OCI-LY1 (cell line): ENCODE measurements at regions not wholly inside any gene's neighbourhood (a gene's known extent, or its start where the extent isn't known, plus 50 kb on each side); places are given as distances from the start of the nearest gene placed in this dataset.

Experiments used
- H2AFZ ChIP-seq: fragments of 200-600 bp; sonication (generic), shearing (Covaris generic); 2 replicates; pipeline ENCODE4 v1.6.0; 2014; ENCODE audit warnings: antibody characterized with exemption, mild to moderate bottlenecking, low read length
- H3F3A ChIP-seq: fragments of 200-600 bp; sonication (generic), shearing (Covaris generic); 2 replicates; pipeline ENCODE4 v1.6.0; 2014; ENCODE audit warnings: mild to moderate bottlenecking, antibody characterized with exemption, low read length, moderate library complexity; ENCODE audit not compliant: insufficient read depth
- H3K27ac ChIP-seq: fragments of 200-600 bp; sonication (generic); 2 replicates; pipeline ENCODE4 v1.5.1; 2014; ENCODE audit warnings: low read length, mixed run types, mild to moderate bottlenecking, low read depth; ENCODE audit not compliant: poor library complexity, severe bottlenecking
- H3K27me3 ChIP-seq: fragments of 200-600 bp; sonication (generic); 2 replicates; pipeline ENCODE4 v1.6.0; 2014; ENCODE audit warnings: antibody characterized with exemption, mild to moderate bottlenecking, low read length, moderate library complexity; ENCODE audit not compliant: insufficient read depth
- H3K36me3 ChIP-seq: fragments of 200-600 bp; sonication (generic); 2 replicates; pipeline ENCODE4 v1.6.1; 2014; ENCODE audit warnings: mild to moderate bottlenecking, antibody characterized with exemption, low read length, moderate library complexity, mixed read lengths; ENCODE audit not compliant: insufficient read depth
- H3K4me1 ChIP-seq: fragments of 200-600 bp; sonication (generic); 2 replicates; pipeline ENCODE4 v1.5.1; 2014; ENCODE audit warnings: mild to moderate bottlenecking, low read length, moderate library complexity; ENCODE audit not compliant: insufficient read depth, severe bottlenecking
- H3K4me2 ChIP-seq: fragments of 200-600 bp; sonication (generic), shearing (Covaris generic); 2 replicates; pipeline ENCODE4 v1.6.1; 2014; ENCODE audit warnings: low read length
- H3K4me3 ChIP-seq: fragments of 200-600 bp; sonication (generic); 2 replicates; pipeline ENCODE4 v1.5.1; 2014; ENCODE audit warnings: low read length, low read depth, mild to moderate bottlenecking, mixed read lengths; ENCODE audit not compliant: poor library complexity, severe bottlenecking
- H3K79me2 ChIP-seq: fragments of 200-600 bp; shearing (Covaris generic); 2 replicates; pipeline ENCODE4 v1.6.1; 2016; ENCODE audit warnings: mixed run types, low read length, mixed read lengths; ENCODE audit not compliant: insufficient read depth
- H3K9ac ChIP-seq: fragments of 200-600 bp; sonication (generic), shearing (Covaris generic); 2 replicates; pipeline ENCODE4 v1.6.1; 2014; ENCODE audit warnings: mild to moderate bottlenecking, low read length, mixed read lengths
- H3K9me2 ChIP-seq: fragments of 200-600 bp; sonication (generic), shearing (Covaris generic); 2 replicates; pipeline ENCODE4 v1.6.1; 2014; ENCODE audit warnings: low read depth, mild to moderate bottlenecking, low read length, mixed read lengths
- H3K9me3 ChIP-seq: fragments of 200-600 bp; shearing (Covaris generic); 2 replicates; pipeline ENCODE4 v1.6.1; 2014; ENCODE audit warnings: low read length, mixed read lengths
- H4K20me1 ChIP-seq: fragments of 200-600 bp; sonication (generic), shearing (Covaris generic); 2 replicates; pipeline ENCODE4 v1.6.0; 2016; ENCODE audit warnings: mild to moderate bottlenecking, low read length; ENCODE audit not compliant: insufficient read depth
- EZH2 ChIP-seq: fragments of 200-600 bp; sonication (generic), shearing (Covaris generic); IDR thresholded peaks from 2 replicates; pipeline ENCODE4 v1.8.0; 2017; ENCODE audit warnings: borderline replicate concordance, mixed run types, mild to moderate bottlenecking, antibody characterized with exemption, low read length, moderate library complexity, mixed read lengths
- TF ChIP-seq, protein P1 (sequence below): fragments of 200-600 bp; sonication (generic), shearing (Covaris generic); IDR thresholded peaks from 2 replicates; pipeline ENCODE4 v1.5.1; 2017; ENCODE audit warnings: mild to moderate bottlenecking, antibody characterized with exemption, low read length, moderate library complexity, mixed read lengths

GRCh38 chr3:72316501-72317279 lies 531.6 kb downstream of the SHQ1 start:
- Histone ChIP-seq H3K4me3 (no peak overlapping the region), H3K36me3 (no peaks in the 10 kb centered on the region), H3K9me3 (no peaks in the 10 kb centered on the region), H3K27me3 (no peaks in the 10 kb centered on the region), H4K20me1 (no peaks in the 10 kb centered on the region), H3K4me1 (no peaks in the 10 kb centered on the region), H3K9me2 (no peaks in the 10 kb centered on the region), H3F3A (no peaks in the 10 kb centered on the region), H2AFZ (no peak overlapping the region), H3K9ac (no peak overlapping the region), H3K27ac (no peak overlapping the region), H3K4me2 (no peak overlapping the region), H3K79me2 (no peaks in the 10 kb centered on the region)
- no peak for TF ChIP-seq EZH2
- TF ChIP-seq, protein P1, sequence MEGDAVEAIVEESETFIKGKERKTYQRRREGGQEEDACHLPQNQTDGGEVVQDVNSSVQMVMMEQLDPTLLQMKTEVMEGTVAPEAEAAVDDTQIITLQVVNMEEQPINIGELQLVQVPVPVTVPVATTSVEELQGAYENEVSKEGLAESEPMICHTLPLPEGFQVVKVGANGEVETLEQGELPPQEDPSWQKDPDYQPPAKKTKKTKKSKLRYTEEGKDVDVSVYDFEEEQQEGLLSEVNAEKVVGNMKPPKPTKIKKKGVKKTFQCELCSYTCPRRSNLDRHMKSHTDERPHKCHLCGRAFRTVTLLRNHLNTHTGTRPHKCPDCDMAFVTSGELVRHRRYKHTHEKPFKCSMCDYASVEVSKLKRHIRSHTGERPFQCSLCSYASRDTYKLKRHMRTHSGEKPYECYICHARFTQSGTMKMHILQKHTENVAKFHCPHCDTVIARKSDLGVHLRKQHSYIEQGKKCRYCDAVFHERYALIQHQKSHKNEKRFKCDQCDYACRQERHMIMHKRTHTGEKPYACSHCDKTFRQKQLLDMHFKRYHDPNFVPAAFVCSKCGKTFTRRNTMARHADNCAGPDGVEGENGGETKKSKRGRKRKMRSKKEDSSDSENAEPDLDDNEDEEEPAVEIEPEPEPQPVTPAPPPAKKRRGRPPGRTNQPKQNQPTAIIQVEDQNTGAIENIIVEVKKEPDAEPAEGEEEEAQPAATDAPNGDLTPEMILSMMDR: no peak

- TF ChIP-seq, protein P1: no peak
- TF ChIP-seq EZH2: no peak
- no peaks in the 10 kb centered on the region for H3K27me3 ChIP-seq
- H3K9me3 ChIP-seq: no peaks in the 10 kb centered on the region
- no peaks in the 10 kb centered on the region for H3K36me3 ChIP-seq
- no peaks in the 10 kb centered on the region for H3K79me2 ChIP-seq
- peaks cover 23% of the 10 kb centered on the region for H3K4me1 ChIP-seq
- H3K4me2 ChIP-seq: no peak overlapping the region
- H3K4me3 ChIP-seq: no peak overlapping the region
- H3F3A ChIP-seq: no peaks in the 10 kb centered on the region
- no peak overlapping the region for H2AFZ ChIP-seq
- H4K20me1 ChIP-seq: no peaks in the 10 kb centered on the region
- H3K9me2 ChIP-seq: no peaks in the 10 kb centered on the region
- H3K9ac ChIP-seq: no peak overlapping the region
- no peak overlapping the region for H3K27ac ChIP-seq
These were observed 528.4 kb upstream of the PROK2 start for GRCh38 chr3:72313308-72313707.

DNA sequence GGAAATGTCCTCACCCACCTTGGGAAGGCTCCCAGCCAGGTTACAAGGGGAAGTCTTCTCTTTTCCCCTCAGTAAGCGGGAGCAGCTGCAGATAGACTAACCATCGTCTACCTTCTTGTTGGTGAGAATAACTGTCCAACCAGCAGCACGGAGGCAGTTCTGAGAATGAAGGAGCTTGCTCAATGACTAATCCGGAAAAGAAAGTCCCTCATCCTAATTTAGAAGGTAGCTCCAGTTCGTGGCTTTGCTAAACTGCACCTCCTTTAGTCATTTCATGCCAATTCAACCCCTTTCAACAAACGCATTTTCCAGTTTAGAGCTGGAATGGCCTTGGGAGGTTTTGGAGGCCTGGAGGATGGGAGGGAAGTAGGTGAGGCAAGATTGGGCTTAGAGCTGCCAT lies 527.4 kb upstream of the PROK2 start:
- H3K4me2 ChIP-seq: no peak overlapping the region
- no peaks in the 10 kb centered on the region for H3K9me2 ChIP-seq
- no peak for TF ChIP-seq EZH2
- TF ChIP-seq, protein P1: no peak
- H3K27me3 ChIP-seq: no peaks in the 10 kb centered on the region
- no peak overlapping the region for H2AFZ ChIP-seq
- peaks cover 23% of the 10 kb centered on the region for H3K4me1 ChIP-seq
- no peaks in the 10 kb centered on the region for H3K9me3 ChIP-seq
- no peak overlapping the region for H3K4me3 ChIP-seq
- no peak overlapping the region for H3K27ac ChIP-seq
- no peaks in the 10 kb centered on the region for H3K79me2 ChIP-seq
- H3K36me3 ChIP-seq: no peaks in the 10 kb centered on the region
- no peaks in the 10 kb centered on the region for H4K20me1 ChIP-seq
- H3K9ac ChIP-seq: no peak overlapping the region
- no peaks in the 10 kb centered on the region for H3F3A ChIP-seq
